ENCODE measurements at regions not wholly inside any gene's neighbourhood (a gene's known extent, or its start where the extent isn't known, plus 50 kb on each side); places are given as distances from the start of the nearest gene placed in this dataset.
A peak's percentile ranks its signal among the peaks of the same experiment; 100 is the strongest.

GRCh38 chr6:117829594-117830319 is 77.3 kb upstream of the SLC35F1 start:
- 7% methylated on average over 8 of the region's 8 CpGs for WGBS
- peak overlapping the region; percentile 39 for H3K4me3 ChIP-seq (ENCODE audit: low read length)
- no peaks in the 10 kb centered on the region for H3K9me3 ChIP-seq (ENCODE audit: control insufficient read depth, low read length)
- ATAC-seq = no peak
- H3K4me1 ChIP-seq (ENCODE audit: control insufficient read depth, insufficient read depth, low read length) = no peaks in the 10 kb centered on the region
- DNase-seq = no peak
- no peak overlapping the region for H3K27ac ChIP-seq (ENCODE audit: low read length)
- intact Hi-C loops (cut with DNase I) = no loop called here
- no peaks in the 10 kb centered on the region for H3K27me3 ChIP-seq (ENCODE audit: control insufficient read depth, insufficient read depth)

GRCh38 chr6:117837261-117837660 is 69.8 kb upstream of the SLC35F1 start:
- no peaks in the 10 kb centered on the region for H3K27me3 ChIP-seq (ENCODE audit: control insufficient read depth, insufficient read depth)
- intact Hi-C loops (cut with DNase I) = no loop called here
- 37% methylated on average over 3 of the region's 3 CpGs for WGBS
- DNase-seq (no peak), ATAC-seq (no peak)
- H3K9me3 ChIP-seq (ENCODE audit: control insufficient read depth, low read length) = no peaks in the 10 kb centered on the region
- no peak overlapping the region for H3K27ac ChIP-seq (ENCODE audit: low read length)
- H3K4me3 ChIP-seq (ENCODE audit: low read length) = no peak overlapping the region
- H3K4me1 ChIP-seq (ENCODE audit: control insufficient read depth, insufficient read depth, low read length) = no peaks in the 10 kb centered on the region

GRCh38 chr6:117840541-117840983 is 66.5 kb upstream of the SLC35F1 start:
- WGBS = 13% methylated on average over 2 of the region's 2 CpGs
- Histone ChIP-seq H3K4me1 (ENCODE audit: control insufficient read depth, insufficient read depth, low read length) (no peaks in the 10 kb centered on the region), H3K27ac (ENCODE audit: low read length) (no peak overlapping the region), H3K27me3 (ENCODE audit: control insufficient read depth, insufficient read depth) (no peaks in the 10 kb centered on the region), H3K4me3 (ENCODE audit: low read length) (no peak overlapping the region), H3K9me3 (ENCODE audit: control insufficient read depth, low read length) (no peaks in the 10 kb centered on the region)
- ATAC-seq = no peak
- DNase-seq = no peak
- intact Hi-C loops (cut with DNase I) = no loop called here

- Histone ChIP-seq H3K9me3 (ENCODE audit: control insufficient read depth, low read length) (no peaks in the 10 kb centered on the region), H3K4me3 (ENCODE audit: low read length) (no peak overlapping the region), H3K27ac (ENCODE audit: low read length) (no peak overlapping the region), H3K4me1 (ENCODE audit: control insufficient read depth, insufficient read depth, low read length) (no peaks in the 10 kb centered on the region), H3K27me3 (ENCODE audit: control insufficient read depth, insufficient read depth) (no peaks in the 10 kb centered on the region)
- ATAC-seq (no peak), DNase-seq (no peak)
- intact Hi-C loops (cut with DNase I) = no loop called here
Measured at GRCh38 chr6:117847912-117848311, 59.2 kb upstream of the SLC35F1 start.

- DNase-seq (no peak), ATAC-seq (no peak)
- no peak overlapping the region for H3K4me3 ChIP-seq (ENCODE audit: low read length)
- no peak overlapping the region for H3K27ac ChIP-seq (ENCODE audit: low read length)
- H3K27me3 ChIP-seq (ENCODE audit: control insufficient read depth, insufficient read depth) = no peaks in the 10 kb centered on the region
- intact Hi-C loops (cut with DNase I) = no loop called here
- 64% methylated on average over 1 of the region's 1 CpG for WGBS
- no peaks in the 10 kb centered on the region for H3K4me1 ChIP-seq (ENCODE audit: control insufficient read depth, insufficient read depth, low read length)
- no peaks in the 10 kb centered on the region for H3K9me3 ChIP-seq (ENCODE audit: control insufficient read depth, low read length)
Measured at GRCh38 chr6:117849087-117849486, 58.0 kb upstream of the SLC35F1 start.
